ENCODE measurements at regions not wholly inside any gene's neighbourhood (a gene's known extent, or its start where the extent isn't known, plus 50 kb on each side); places are given as distances from the start of the nearest gene placed in this dataset.
"Not testable (repeated sequence)": the region's sequence is repeated elsewhere in the genome, so short reads cannot be mapped to it uniquely, and the experiment has no call there.

DNA sequence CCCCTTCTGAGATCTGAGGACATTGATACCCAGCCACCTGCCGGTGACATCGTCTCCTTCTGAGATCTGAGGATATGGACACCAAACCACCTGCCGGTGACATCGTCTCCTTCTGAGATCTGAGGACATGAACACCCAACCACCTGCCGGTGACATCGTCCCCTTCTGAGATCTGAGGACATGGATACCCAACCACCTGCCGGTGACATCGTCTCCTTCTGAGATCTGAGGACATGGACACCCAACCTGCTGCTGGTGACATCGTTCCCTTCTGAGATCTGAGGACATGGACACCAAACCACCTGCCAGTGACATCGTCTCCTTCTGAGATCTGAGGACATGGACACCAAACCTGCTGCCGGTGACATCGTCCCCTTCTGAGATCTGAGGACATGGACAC lies 396.1 kb upstream of the TNRC6C start:
- not testable (repeated sequence) for DNase-seq

DNA sequence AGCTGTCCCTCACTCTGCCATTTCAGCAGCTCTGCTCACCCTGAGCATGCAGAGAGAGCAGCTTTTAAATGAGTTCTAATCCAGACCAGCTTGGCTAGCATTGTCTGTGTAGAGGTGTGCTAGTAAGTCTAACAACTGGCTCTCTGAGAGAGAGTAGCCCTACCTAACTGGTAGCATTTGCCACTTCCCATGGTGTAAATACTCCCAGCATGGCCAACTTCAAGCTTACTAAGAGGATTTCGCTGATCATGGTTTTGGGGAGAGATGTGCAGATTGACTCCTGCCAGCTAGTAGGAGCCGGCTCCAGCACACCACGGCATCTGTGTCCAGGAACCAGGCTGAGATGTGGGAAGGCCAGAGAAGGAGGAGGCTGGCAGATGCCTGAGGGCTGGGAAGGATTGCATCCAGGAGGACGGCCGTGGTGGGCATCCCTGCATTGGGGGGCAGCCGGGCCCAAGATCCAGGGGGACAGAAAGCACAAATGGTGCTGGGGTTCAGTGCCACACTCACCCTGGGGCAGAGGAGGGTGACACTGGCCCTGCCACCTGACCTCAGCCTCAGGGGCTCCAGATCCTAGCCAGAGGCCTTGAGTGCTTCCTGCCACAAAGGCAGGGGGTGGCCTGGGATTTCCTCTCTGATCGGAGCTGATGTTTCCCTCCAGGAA lies 394.9 kb upstream of the TNRC6C start:
- no peak for DNase-seq

DNA sequence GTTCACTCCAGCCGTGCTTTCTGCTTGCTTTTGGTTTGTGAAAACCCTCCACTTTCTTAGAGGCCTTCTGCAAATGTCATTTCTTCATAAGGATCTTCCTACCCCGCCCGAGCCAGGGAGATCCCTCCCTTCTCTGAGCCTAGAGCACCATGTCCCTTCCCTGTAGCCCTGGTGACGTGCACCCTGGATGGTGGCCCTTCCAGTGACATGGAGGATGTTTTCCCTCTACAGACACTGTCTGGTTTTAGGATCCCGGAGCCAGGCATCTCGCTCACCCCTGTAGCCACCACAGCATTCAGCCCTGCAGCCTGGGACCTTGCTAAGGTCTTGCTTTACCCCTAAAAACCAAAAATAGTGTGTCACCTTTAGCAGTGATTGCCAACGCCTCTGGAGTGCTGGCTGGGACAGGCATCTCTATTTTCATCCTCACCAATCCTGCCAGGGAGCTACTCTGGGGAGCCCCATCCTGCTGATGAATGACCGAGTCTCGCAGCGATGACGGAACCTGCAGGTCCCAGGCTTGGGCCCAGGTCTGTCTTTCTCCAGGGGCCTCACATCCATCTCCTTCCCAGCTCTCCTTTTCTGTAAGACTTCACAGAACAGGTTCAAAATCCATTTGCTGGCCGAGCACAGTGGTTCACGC lies 394.1 kb upstream of the TNRC6C start:
- no peak for DNase-seq

DNA sequence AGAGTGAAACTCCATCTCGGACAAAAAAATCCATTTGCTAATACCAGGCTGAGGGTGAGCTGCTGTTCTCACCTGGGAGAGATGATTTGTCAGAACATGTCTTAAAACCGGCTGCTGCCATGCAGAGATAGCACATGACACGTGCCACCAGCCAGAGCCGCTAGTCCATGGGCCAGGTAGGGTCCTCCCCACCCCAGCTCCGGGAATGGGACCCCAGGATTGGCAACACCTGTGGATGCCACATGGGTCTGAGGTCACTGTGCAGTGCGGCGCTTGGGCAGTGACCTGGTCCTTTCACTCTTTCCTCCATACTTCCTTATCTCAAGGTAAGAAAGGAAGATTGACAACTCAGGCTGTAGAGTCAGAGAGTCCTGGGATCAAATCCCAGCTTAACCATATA lies 393.3 kb upstream of the TNRC6C start:
- DNase-seq, result no peak

DNA sequence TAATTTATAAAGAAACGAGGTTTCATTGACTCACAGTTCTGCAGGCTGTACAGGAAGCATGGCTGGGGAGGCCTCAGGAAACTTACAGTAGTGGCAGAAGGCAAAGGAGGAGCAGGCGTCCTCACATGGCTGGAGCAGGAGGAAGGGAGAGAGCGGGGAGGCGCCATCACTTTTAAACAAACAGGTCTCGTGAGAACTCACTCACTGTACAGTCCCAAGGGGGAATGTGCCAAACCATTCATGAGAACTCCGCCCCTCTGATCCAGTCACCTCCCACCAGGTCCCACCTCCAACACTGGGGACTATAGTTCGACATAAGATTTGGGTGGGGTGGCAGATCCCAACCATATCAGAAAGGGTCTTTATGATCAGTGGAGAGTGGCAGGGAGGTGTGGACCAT lies 392.4 kb upstream of the TNRC6C start:
- DNase-seq, result no peak

- DNase-seq, result no peak
Observed at GRCh38 chr17:77566566-77567138, 391.9 kb upstream of the TNRC6C start.

GRCh38 chr17:77568540-77568939 lies 390.0 kb upstream of the TNRC6C start:
- DNase-seq, result no peak

DNA sequence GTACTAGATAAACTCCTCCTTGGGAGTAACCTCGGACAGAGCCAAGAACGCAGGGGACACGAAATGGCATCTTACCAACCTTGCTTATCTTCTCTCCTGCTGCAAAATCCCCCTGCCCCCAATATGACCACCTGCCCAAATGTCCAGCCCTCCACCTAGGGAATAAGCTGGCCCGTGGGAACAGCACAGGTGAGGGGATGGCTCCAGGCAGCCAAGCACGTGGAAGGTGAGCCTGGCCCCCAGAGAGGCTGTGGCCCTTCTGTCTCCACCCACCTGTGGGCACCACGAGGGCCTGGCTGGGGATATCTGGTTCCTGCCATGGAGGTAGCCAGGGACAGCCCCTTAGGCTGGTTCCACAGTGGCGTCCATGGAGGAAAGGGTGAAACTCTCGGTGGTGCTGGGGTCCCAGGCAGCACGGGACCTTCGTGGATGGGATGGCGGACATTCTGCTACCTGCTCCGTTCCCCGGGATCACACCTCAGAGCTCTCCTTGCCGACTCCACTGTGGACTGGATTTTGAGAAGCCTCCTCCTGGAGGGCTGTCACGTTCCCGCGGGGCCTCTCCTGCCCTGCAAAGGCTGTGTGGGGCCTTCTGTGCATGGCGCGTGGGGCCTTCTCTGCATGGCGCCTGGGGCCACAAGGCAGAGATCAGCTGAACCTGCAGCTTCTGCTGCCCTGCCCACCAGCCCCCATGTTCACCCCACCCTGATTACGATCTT lies 388.5 kb upstream of the TNRC6C start:
- no peak for DNase-seq

DNA sequence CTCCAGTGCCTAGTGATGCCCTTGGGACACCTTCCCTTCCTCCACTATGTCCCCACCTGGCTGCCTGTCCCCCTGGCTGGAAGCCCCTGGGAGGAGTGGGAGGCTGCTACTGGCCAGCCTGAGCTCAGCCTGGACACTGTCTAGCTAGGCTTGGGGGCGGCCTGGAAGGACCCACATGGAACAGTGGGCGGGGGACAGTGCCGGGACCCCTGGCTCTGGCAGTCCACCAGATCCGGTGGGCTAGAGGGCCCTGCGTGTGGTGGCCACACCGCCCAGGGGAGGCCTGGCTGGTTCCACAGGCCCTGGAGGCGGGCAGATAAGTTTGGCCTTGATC lies 388.0 kb upstream of the TNRC6C start:
- no peak for DNase-seq

DNA sequence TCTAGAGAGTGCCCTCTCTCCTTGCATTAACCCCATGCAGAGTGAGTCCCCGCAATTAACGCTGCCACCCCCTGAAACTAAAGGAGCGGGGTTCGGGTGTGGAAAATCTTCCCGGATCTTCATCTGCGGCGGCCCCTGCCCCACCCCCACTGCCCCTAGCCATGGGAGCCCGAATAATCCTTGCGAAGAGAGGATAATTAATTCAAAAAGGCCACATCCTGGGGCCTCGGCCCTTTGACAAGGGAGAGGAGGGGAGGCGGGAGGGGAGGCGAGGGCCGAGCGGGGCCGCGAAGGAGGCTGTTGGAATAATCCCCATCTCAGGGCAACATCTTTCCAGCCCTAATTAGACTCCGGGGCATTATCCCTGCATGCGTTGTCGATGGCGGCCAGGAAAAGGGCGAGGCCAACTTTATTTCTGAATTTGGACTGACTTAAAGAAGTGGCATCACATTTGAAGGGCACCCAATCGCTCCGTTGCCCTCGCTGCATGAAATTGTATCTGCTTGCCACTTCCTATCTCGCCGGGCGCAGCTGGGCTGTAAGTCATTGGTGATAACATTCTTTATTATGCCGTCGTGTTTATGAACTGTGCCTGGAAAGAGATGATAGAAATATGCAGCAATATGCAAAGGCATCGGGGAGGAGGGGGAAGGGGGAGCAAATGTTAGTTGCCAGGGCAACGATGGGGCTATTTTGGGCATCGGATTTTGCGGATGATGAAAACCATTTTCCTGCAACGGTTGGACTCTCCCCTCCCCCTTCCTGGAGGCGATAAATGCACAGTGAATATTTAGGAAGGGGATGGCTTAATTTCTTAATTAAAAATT lies 387.1 kb upstream of the TNRC6C start:
- DNase-seq, result peak; percentile 34

- peak; percentile 44 for DNase-seq
Observed at GRCh38 chr17:77572065-77572601, 386.4 kb upstream of the TNRC6C start.

- peak; percentile 53 for DNase-seq
Observed at GRCh38 chr17:77572851-77573250, 385.7 kb upstream of the TNRC6C start.

DNA sequence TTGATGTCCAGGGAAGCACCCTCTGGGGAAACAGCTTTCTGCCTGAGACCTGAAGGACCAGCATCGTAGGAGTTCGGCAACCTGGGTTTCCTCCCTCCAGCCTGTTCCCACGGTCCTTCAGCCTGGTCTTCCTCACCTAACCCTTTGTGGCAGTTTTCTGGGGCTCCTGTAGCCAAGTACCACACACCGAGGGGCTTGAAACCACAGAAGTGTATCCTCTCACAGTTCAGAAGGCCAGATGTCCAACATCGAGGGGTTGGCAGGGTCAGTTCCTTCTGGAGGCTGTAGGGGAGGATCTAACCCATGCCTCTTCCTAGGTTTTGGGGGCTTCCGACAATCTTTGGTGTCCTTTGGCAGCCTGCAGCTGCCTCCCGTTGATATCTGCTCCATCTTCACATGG lies 381.0 kb upstream of the TNRC6C start:
- DNase-seq, result no peak

- no peak for DNase-seq
Observed at GRCh38 chr17:77579131-77579530, 379.4 kb upstream of the TNRC6C start.

- DNase-seq, result no peak
Observed at GRCh38 chr17:77579682-77580081, 378.8 kb upstream of the TNRC6C start.

DNA sequence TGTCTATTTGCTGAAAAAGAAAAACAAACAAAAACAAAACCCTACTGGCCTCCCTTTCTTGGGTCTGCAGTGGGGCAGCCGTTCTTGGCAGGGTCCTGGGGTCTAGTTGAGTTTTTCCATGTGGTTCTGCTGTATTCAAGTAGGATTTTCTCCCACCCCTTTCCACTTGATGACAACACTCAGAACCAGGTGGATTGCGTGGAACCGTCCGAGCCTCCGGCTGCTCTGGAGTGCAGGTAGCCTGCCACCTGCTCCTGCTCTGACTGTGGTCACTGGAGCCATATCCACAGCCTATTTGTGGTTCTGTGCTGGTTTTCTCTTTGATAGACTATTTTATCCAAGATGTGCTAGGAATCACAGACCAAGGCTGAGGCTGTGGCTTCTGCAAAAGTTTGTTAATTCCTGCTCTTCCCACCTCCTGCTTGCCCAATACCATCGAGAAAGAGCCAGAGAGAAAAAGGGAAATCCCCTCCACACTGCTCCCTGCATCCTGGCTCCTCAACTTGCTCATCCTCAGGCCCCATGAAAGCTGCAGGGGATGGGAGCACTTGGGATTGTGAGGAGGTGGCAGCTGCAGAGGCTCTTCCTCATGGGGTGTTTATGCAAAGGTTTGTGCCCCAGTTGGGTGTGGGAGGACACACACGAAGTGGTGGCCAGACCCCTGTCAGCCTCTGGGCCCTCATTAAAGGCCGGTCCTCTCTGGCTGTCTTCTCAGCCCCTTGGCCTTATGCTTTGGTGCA lies 377.8 kb upstream of the TNRC6C start:
- DNase-seq, result no peak

DNA sequence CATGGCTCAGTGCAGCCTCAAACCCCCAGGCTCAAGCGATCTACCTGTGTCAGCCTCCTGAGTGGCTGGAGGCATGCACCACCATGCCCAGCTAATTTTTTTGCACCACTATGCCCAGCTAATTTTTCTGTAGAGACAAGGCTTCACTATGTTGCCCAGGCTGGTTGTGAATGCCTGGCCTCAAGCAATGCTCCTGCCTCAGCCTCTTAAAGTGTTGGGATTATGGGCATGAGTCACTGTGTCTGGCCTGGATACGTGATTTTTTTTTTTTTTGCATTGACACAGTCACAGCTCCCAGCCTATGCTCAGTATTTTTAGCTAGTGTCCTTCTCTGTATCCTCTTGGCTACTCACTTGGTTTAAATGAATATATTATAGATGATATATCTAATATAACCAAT lies 377.0 kb upstream of the TNRC6C start:
- DNase-seq, result no peak

DNA sequence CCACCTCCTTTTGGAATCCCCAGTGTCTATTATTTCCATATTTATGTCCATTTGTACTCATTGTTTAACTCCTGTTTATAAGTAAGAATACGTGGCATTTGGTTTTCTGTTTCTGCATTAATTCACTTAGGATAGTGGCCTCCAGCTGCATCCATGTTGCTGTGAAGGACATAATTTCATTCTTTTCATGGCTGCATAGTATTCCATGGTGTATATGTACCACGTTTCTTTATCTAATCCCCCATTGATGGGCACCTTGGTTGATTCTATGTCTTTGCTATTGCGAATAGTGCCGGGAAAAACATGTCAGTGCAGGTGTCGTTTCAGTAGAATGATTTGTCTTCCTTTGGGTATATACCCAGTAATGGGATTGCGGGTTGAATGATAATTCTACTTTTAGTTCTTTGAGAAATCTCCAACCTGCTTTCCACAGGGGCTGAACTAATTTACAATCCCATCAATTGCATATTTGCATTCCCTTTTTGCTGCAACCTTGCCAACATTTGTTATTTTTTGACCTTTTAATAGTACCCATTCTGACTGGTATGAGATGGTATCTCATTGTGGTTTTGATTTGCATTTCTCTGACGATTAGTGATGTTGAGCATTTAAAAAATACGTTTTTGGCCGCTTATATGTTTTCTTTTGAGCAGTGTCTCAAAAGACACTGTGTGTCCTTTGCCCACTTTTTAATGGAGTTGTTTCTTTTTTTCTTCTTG lies 373.2 kb upstream of the TNRC6C start:
- DNase-seq, result no peak

- peak; percentile 31 for DNase-seq
Observed at GRCh38 chr17:77590951-77591735, 367.4 kb upstream of the TNRC6C start.

DNA sequence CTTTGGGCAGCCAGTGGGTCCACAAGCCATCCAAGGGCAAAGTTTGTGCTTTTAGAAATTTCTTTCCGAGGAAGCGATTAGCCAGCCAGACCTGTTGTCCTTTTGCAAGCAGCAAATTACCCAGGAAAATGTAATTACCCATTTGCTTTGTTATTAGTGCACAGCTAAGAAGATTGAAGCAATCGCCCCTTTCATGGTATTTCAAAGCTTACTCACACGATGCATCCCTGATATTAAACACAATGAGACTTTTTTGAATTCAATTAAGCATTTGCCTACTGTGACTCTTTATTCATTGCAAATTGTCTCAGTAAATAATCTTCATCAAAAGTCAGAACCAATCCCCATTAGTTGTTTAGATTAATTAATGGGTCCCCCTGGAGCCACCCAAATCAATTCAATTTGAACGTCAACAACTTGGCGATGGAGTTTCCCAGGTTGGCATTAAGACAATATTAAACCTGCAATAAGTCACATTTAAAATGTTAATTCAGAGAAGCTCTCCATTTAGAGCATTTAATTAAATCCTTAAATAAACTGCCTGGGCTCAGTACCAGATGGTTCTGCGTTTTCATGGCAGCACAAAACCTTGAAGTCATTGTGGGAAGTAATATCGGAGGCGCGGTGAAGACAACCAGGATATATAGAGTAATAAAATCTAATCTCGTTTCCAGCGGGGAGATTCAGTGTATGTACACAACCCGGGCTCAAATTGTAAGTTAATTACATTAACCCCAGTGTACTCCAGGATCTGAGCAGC lies 366.2 kb upstream of the TNRC6C start:
- peak; percentile 74 for DNase-seq
